Right cardiac atrium (tissue), 5 donors: ENCODE measurements at regions not wholly inside any gene's neighbourhood (a gene's known extent, or its start where the extent isn't known, plus 50 kb on each side); places are given as distances from the start of the nearest gene placed in this dataset.
"Not testable (repeated sequence)": the region's sequence is repeated elsewhere in the genome, so short reads cannot be mapped to it uniquely, and the experiment has no call there.

ENCODE experiments used
- ATAC-seq, 2 donors: fragments of 200-7000 bp; cut with Tn5 transposase; one replicate each; pipeline versions ENCODE4 v1.8.0 to v1.9.1; 2020; ENCODE audit warnings: moderate library complexity in 2 of 2, mild to moderate bottlenecking in 1 of 2
- DNase-seq, 3 donors: peaks; one replicate each; pipeline ENCODE4 v3.0.0-alpha.2; 2020
- H3K27ac ChIP-seq: one replicate; pipeline ENCODE4 v1.5.1; 2013; ENCODE audit warnings: mild to moderate bottlenecking, low read length, control low read depth, moderate library complexity
- H3K27me3 ChIP-seq: one replicate; pipeline ENCODE4 v1.6.1; 2013; ENCODE audit not compliant: control insufficient read depth, insufficient read depth
- H3K4me1 ChIP-seq: one replicate; pipeline ENCODE4 v1.6.1; 2013; ENCODE audit warnings: low read length; ENCODE audit not compliant: control insufficient read depth, insufficient read depth
- H3K4me3 ChIP-seq: one replicate; pipeline ENCODE4 v1.5.1; 2013; ENCODE audit warnings: low read length, control low read depth
- H3K9me3 ChIP-seq: one replicate; pipeline ENCODE4 v1.6.1; 2013; ENCODE audit warnings: low read length; ENCODE audit not compliant: control insufficient read depth
- WGBS: extraction: QIAGEN DNeasy Blood & Tissue Kit; methylation state at CpG from one replicate; pipeline ENCODE4 v1.1.7; 2013; 5-methylcytosine and 5-hydroxymethylcytosine counted together
- intact Hi-C, 4 donors: fragments of 100-400 bp; cut with DNase I; formaldehyde crosslinking; loops; one replicate each; pipeline versions ENCODE4 v1.11.0 to v1.14.0; 2022 to 2023
- donor health status: healthy with polysubstance abuse.
- donor health status: DM: no; HTN: yes; CAD: no.
- donor health status: DM: no; HTN: no; CAD: no.
- donor health status: DM: no; HTN: yes; CAD: no; lungs with severe emphysema.
- donor health status: DM: yes; HTN: yes; CAD: no.

- ATAC-seq (peak; percentile 90 to 94), DNase-seq (peak; percentile 68 to 81 (median 74))
- Histone ChIP-seq H3K27me3 (no peaks in the 10 kb centered on the region), H3K9me3 (no peaks in the 10 kb centered on the region), H3K27ac (peak overlapping the region; percentile 40), H3K4me3 (no peak overlapping the region), H3K4me1 (peaks cover 3% of the 10 kb centered on the region)
- intact Hi-C loops: loop anchor here in 1 of 4 donors (10.0 kb wide), 1 partner anchor 143 kb away; no protein-coding TSS in a partner anchor
- WGBS: 24% methylated on average over 11 of the region's 11 CpGs
Observed at GRCh38 chr22:27247701-27248434, 553.7 kb downstream of the MN1 start.

- no peak overlapping the region for H3K4me3 ChIP-seq
- peaks cover 2% of the 10 kb centered on the region for H3K9me3 ChIP-seq
- intact Hi-C loops: no loop called here
- WGBS: 75% methylated on average over 5 of the region's 5 CpGs
- peaks cover 3% of the 10 kb centered on the region for H3K4me1 ChIP-seq
- H3K27me3 ChIP-seq: no peaks in the 10 kb centered on the region
- no peak for ATAC-seq
- DNase-seq: no peak
- no peak overlapping the region for H3K27ac ChIP-seq
Observed at GRCh38 chr22:27250418-27250817, 551.1 kb downstream of the MN1 start.

GRCh38 chr22:27250886-27251285 lies 550.7 kb downstream of the MN1 start:
- H3K4me3 ChIP-seq: no peak overlapping the region
- H3K4me1 ChIP-seq: peaks cover 3% of the 10 kb centered on the region
- peaks cover 2% of the 10 kb centered on the region for H3K9me3 ChIP-seq
- no peak overlapping the region for H3K27ac ChIP-seq
- H3K27me3 ChIP-seq: no peaks in the 10 kb centered on the region
- WGBS: 59% methylated on average over 5 of the region's 5 CpGs
- ATAC-seq (no peak), DNase-seq (no peak)
- intact Hi-C loops: no loop called here

GRCh38 chr22:27251563-27251962 lies 550.0 kb downstream of the MN1 start:
- Histone ChIP-seq H3K27me3 (no peaks in the 10 kb centered on the region), H3K4me3 (no peak overlapping the region), H3K27ac (no peak overlapping the region), H3K9me3 (peaks cover 2% of the 10 kb centered on the region), H3K4me1 (peaks cover 3% of the 10 kb centered on the region)
- 60% methylated on average over 2 of the region's 2 CpGs for WGBS
- ATAC-seq: no peak
- no peak for DNase-seq
- intact Hi-C loops: no loop called here

DNA sequence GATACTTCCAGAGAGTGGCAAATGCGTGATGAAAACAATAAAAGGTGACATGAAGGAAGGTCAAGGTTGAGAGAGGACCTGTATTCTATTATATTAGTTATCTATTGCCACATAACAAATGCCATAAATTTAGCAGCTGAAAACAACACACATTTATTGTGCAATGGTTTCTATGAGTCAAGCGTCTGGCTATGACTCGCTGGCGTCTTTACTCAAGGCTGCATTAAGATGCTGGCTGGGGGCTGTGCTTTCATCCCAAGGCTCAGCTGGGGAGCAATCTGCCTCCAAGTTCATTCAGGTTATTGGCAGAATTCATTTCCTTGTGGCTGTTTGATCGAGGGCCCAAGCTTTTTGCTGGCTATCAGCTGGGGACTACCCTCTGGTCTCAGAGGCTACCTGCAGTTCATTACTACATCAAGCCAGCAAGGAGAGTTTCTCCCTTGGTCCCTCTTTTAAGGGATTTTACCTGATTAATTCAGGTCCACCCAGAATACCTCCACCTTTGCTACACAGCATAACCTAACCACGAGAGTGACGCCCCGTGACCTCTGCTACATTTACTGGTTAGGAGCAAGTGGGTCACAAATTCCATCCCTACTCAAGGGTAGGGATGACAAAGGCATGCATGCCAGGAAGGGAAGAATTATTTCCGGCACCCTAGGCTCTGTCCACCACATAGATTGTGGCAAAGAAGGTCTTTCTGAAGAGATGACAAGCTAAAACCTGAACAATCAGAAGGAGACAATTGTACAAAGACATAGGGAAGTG lies 549.1 kb downstream of the MN1 start:
- Histone ChIP-seq H3K9me3 (peaks cover 2% of the 10 kb centered on the region), H3K27ac (no peak overlapping the region), H3K27me3 (no peaks in the 10 kb centered on the region), H3K4me1 (peaks cover 3% of the 10 kb centered on the region), H3K4me3 (no peak overlapping the region)
- intact Hi-C loops: no loop called here
- 83% methylated on average over 9 of the region's 9 CpGs for WGBS
- peak in 2 of 3 donors; percentile 65 to 73 for DNase-seq
- ATAC-seq: peak; percentile 29 to 31

GRCh38 chr22:27253108-27253902 lies 548.3 kb downstream of the MN1 start:
- intact Hi-C loops: no loop called here
- peaks cover 2% of the 10 kb centered on the region for H3K9me3 ChIP-seq
- no peak overlapping the region for H3K27ac ChIP-seq
- H3K27me3 ChIP-seq: no peaks in the 10 kb centered on the region
- WGBS: 62% methylated on average over 9 of the region's 9 CpGs
- H3K4me3 ChIP-seq: no peak overlapping the region
- DNase-seq (no peak), ATAC-seq (no peak)
- no peaks in the 10 kb centered on the region for H3K4me1 ChIP-seq

GRCh38 chr22:27254063-27254462 lies 547.5 kb downstream of the MN1 start:
- peak in 1 of 2 donors; percentile 73 for ATAC-seq
- H3K9me3 ChIP-seq, H3K4me1 ChIP-seq, H3K27ac ChIP-seq, intact Hi-C loops, H3K27me3 ChIP-seq, H3K4me3 ChIP-seq: not testable (repeated sequence)
- WGBS: 70% methylated on average over 5 of the region's 5 CpGs
- DNase-seq: peak in 1 of 3 donors; percentile 74

DNA sequence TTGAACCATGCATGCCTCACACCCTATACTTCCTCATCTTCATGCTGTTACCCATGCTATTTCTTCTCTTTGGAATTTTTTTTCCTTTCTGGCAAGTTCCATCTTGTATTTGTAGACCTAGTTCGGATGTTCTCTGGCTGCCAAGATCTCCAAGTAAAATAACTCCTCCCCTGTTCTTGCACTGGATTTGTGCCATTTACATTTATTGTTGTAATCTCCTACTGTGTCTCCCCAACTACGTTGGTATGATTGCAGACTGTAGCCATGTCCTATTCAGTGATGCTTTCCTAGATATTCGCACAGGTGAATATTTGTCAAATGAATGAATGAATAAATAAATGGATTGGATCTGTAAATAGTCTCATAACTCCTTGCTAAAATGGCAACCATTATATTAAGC lies 546.0 kb downstream of the MN1 start:
- Histone ChIP-seq H3K27me3 (no peaks in the 10 kb centered on the region), H3K4me1 (no peaks in the 10 kb centered on the region), H3K9me3 (peaks cover 2% of the 10 kb centered on the region), H3K4me3 (no peak overlapping the region), H3K27ac (no peak overlapping the region)
- DNase-seq (no peak), ATAC-seq (no peak)
- intact Hi-C loops: no loop called here
- 69% methylated on average over 3 of the region's 3 CpGs for WGBS

GRCh38 chr22:27257987-27258386 lies 543.6 kb downstream of the MN1 start:
- DNase-seq (no peak), ATAC-seq (no peak)
- Histone ChIP-seq H3K4me3 (no peak overlapping the region), H3K4me1 (no peaks in the 10 kb centered on the region), H3K27ac (no peak overlapping the region), H3K9me3 (peaks cover 2% of the 10 kb centered on the region), H3K27me3 (no peaks in the 10 kb centered on the region)
- intact Hi-C loops: no loop called here
- WGBS: 79% methylated on average over 5 of the region's 5 CpGs

- H3K9me3 ChIP-seq: peaks cover 2% of the 10 kb centered on the region
Observed at GRCh38 chr22:27258616-27259172, 542.9 kb downstream of the MN1 start.

More at GRCh38 chr22:27258616-27259172, 542.9 kb downstream of the MN1 start:
- DNase-seq (no peak), ATAC-seq (no peak)
- 63% methylated on average over 9 of the region's 9 CpGs for WGBS
- no peaks in the 10 kb centered on the region for H3K4me1 ChIP-seq
- H3K4me3 ChIP-seq: no peak overlapping the region
- H3K27me3 ChIP-seq: no peaks in the 10 kb centered on the region
- intact Hi-C loops: no loop called here
- no peak overlapping the region for H3K27ac ChIP-seq
